H9 (cell line): ENCODE measurements at regions not wholly inside any gene's neighbourhood (a gene's known extent, or its start where the extent isn't known, plus 50 kb on each side); places are given as distances from the start of the nearest gene placed in this dataset.

Experiments
- DNase-seq: peaks from one replicate; pipeline ENCODE4 v3.0.0-alpha.2; 2017
- H2AFZ ChIP-seq: one replicate; pipeline ENCODE4 v1.6.1; 2013; ENCODE audit warnings: mild to moderate bottlenecking, low read length, control low read depth, moderate library complexity
- H2AK5ac ChIP-seq: 2 replicates; pipeline ENCODE4 v1.6.1; 2013; ENCODE audit warnings: low read length, control low read depth, mixed read lengths; ENCODE audit not compliant: insufficient read length
- H2BK120ac ChIP-seq: one replicate; pipeline ENCODE4 v1.6.1; 2013; ENCODE audit warnings: low read depth, mild to moderate bottlenecking, low read length, control low read depth, inconsistent platforms; ENCODE audit not compliant: poor library complexity, severe bottlenecking
- H2BK12ac ChIP-seq: 2 replicates; pipeline ENCODE4 v1.6.1; 2013; ENCODE audit warnings: low read length, control low read depth, mixed read lengths, low read depth; ENCODE audit not compliant: insufficient read length
- H2BK15ac ChIP-seq: 2 replicates; pipeline ENCODE4 v1.6.1; 2013; ENCODE audit warnings: low read depth, low read length, control low read depth
- H2BK20ac ChIP-seq: one replicate; pipeline ENCODE4 v1.6.1; 2013; ENCODE audit warnings: low read depth, mild to moderate bottlenecking, low read length, control low read depth, inconsistent platforms; ENCODE audit not compliant: poor library complexity, severe bottlenecking
- H2BK5ac ChIP-seq: 2 replicates; pipeline ENCODE4 v1.6.1; 2013; ENCODE audit warnings: low read length, control low read depth, mixed read lengths; ENCODE audit not compliant: insufficient read length
- H3K14ac ChIP-seq: 2 replicates; pipeline ENCODE4 v1.6.1; 2013; ENCODE audit warnings: low read length, control low read depth; ENCODE audit not compliant: insufficient read depth
- H3K18ac ChIP-seq: 2 replicates; pipeline ENCODE4 v1.6.1; 2013; ENCODE audit warnings: low read depth, mild to moderate bottlenecking, mixed read lengths, low read length, control low read depth; ENCODE audit not compliant: insufficient read length
- H3K23ac ChIP-seq: 2 replicates; pipeline ENCODE4 v1.6.1; 2013; ENCODE audit warnings: low read length, control low read depth, mixed read lengths, low read depth; ENCODE audit not compliant: insufficient read length
- H3K23me2 ChIP-seq: 2 replicates; pipeline ENCODE4 v1.6.1; 2013; ENCODE audit warnings: low read depth, mild to moderate bottlenecking, mixed read lengths, low read length, control low read depth; ENCODE audit not compliant: insufficient read length, poor library complexity, severe bottlenecking
- H3K27ac ChIP-seq: 2 replicates; pipeline ENCODE4 v1.5.1; 2013; ENCODE audit warnings: low read length, control low read depth, mixed read lengths, low read depth; ENCODE audit not compliant: insufficient read length
- H3K27me3 ChIP-seq: 2 replicates; pipeline ENCODE4 v1.6.1; 2013; ENCODE audit warnings: low read length, control low read depth, inconsistent platforms; ENCODE audit not compliant: insufficient read depth
- H3K4ac ChIP-seq: 2 replicates; pipeline ENCODE4 v1.6.1; 2013; ENCODE audit warnings: low read depth, mild to moderate bottlenecking, control low read depth, inconsistent platforms, low read length, moderate library complexity
- H3K4me1 ChIP-seq: 2 replicates; pipeline ENCODE4 v1.6.1; 2013; ENCODE audit warnings: low read length, control low read depth, inconsistent platforms; ENCODE audit not compliant: insufficient read depth
- H3K4me2 ChIP-seq: 2 replicates; pipeline ENCODE4 v1.6.1; 2013; ENCODE audit warnings: low read length, control low read depth, mixed read lengths; ENCODE audit not compliant: insufficient read length, insufficient read depth
- H3K56ac ChIP-seq: 2 replicates; pipeline ENCODE4 v1.6.1; 2013; ENCODE audit warnings: low read depth, mild to moderate bottlenecking, mixed read lengths, low read length, control low read depth; ENCODE audit not compliant: insufficient read length
- H3K79me1 ChIP-seq: 2 replicates; pipeline ENCODE4 v1.6.1; 2013; ENCODE audit warnings: low read depth, mild to moderate bottlenecking, moderate library complexity, low read length, control low read depth, inconsistent platforms; ENCODE audit not compliant: insufficient read depth, poor library complexity, severe bottlenecking
- H3K79me2 ChIP-seq: 2 replicates; pipeline ENCODE4 v1.6.1; 2013; ENCODE audit warnings: low read length, control low read depth, inconsistent platforms; ENCODE audit not compliant: insufficient read depth
- H3K9ac ChIP-seq: 2 replicates; pipeline ENCODE4 v1.6.1; 2013; ENCODE audit warnings: low read length, control low read depth, mixed read lengths; ENCODE audit not compliant: insufficient read length; ENCODE audit errors: extremely low read depth
- H3K9me3 ChIP-seq: one replicate; pipeline ENCODE4 v1.6.1; 2013; ENCODE audit warnings: low read depth, low read length, inconsistent platforms; ENCODE audit not compliant: control insufficient read depth
- H3T11ph ChIP-seq: one replicate; pipeline ENCODE4 v1.6.1; 2013; ENCODE audit warnings: mild to moderate bottlenecking, low read length, control low read depth, inconsistent platforms
- H4K20me1 ChIP-seq: one replicate; pipeline ENCODE4 v1.6.1; 2013; ENCODE audit not compliant: control insufficient read depth, insufficient read length, insufficient read depth
- H4K5ac ChIP-seq: 2 replicates; pipeline ENCODE4 v1.6.1; 2013; ENCODE audit warnings: low read depth, mild to moderate bottlenecking, mixed read lengths, low read length, control low read depth; ENCODE audit not compliant: insufficient read length
- H4K8ac ChIP-seq: replicated peaks from 2 replicates; pipeline ENCODE4 v1.6.1; 2013; ENCODE audit warnings: low read length, control low read depth, mixed read lengths, low read depth; ENCODE audit not compliant: insufficient read length
- H4K91ac ChIP-seq: 2 replicates; pipeline ENCODE4 v1.6.1; 2013; ENCODE audit warnings: low read depth, mild to moderate bottlenecking, moderate library complexity, mixed read lengths, low read length, control low read depth; ENCODE audit not compliant: insufficient read length
- H3K27ac Mint-ChIP-seq, 3 experiments: 2 replicates in 2 of 3; 3 replicates in 1 of 3; pipeline ENCODE4 v1.8.0; 2020 to 2021; ENCODE audit warnings: mixed read lengths in 3 of 3, mild to moderate bottlenecking in 1 of 3, moderate library complexity in 1 of 3
- H3K27me3 Mint-ChIP-seq: 2 replicates; pipeline ENCODE4 v1.8.0; 2021; ENCODE audit warnings: low read depth, mild to moderate bottlenecking, moderate library complexity, mixed read lengths
- H3K36me3 Mint-ChIP-seq, 3 experiments: 2 replicates in 2 of 3; 3 replicates in 1 of 3; pipeline ENCODE4 v1.8.0; 2020 to 2021; ENCODE audit warnings: low read depth in 3 of 3, mixed read lengths in 3 of 3; ENCODE audit not compliant: insufficient read depth in 1 of 3
- H3K4me1 Mint-ChIP-seq, 2 experiments: 2 replicates each; pipeline ENCODE4 v1.8.0; 2020; ENCODE audit warnings: mixed read lengths in 2 of 2
- H3K4me3 Mint-ChIP-seq, 2 experiments: 2 replicates in 1 of 2; 3 replicates in 1 of 2; pipeline ENCODE4 v1.8.0; 2020 to 2021; ENCODE audit warnings: mild to moderate bottlenecking in 2 of 2, mixed read lengths in 2 of 2, moderate library complexity in 1 of 2
- H3K9me3 Mint-ChIP-seq, 2 experiments: 2 replicates in 1 of 2; 3 replicates in 1 of 2; pipeline ENCODE4 v1.8.0; 2020; ENCODE audit warnings: mild to moderate bottlenecking in 2 of 2, mixed read lengths in 2 of 2, moderate library complexity in 1 of 2
- CTCF ChIP-seq: fragments of 200-600 bp; sonication (generic); conservative IDR thresholded peaks from 3 replicates; pipeline ENCODE4 v1.8.0; 2021; ENCODE audit warnings: antibody characterized with exemption, mild to moderate bottlenecking
- WGBS: extraction: QIAGEN DNeasy Blood & Tissue Kit; methylation state at CpG from one replicate; pipeline ENCODE4 v1.1.7; 2013; ENCODE audit warnings: missing lambda C conversion rate, low lambda C conversion rate, mixed read lengths; ENCODE audit not compliant: insufficient read length; ENCODE audit errors: extremely low coverage; 5-methylcytosine and 5-hydroxymethylcytosine counted together

DNA sequence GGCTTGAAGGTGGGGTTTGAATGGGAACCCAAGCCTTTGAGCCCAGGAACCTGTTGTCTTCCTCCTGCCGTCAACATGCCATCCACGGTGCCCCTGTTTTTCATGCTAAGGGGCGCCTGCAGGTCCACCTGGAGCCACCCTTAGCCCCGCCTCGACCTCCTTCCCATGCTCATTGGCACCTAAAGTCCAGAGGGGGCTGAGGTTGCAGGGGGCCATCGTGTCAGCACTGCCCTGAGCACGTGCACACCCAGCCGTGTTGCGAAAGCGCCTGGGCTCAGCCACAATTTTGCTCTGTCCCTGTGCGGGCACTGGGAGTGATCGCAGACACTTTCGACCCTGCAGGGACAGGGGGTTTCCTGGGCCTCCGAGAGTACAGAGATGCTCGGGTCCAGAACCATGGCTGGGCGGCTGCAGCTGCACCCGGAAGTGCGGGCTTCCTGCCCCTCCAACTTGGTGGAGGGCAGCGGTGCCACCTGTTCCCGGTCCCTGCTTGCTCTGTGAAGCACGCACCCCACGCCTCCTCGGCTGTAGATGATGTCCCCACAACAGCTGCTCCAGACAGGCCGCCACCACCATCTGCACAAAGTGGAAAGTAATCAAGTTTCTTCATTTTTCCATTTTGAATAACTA lies 454.7 kb downstream of the CDH8 start:
- Histone ChIP-seq H3K27me3 (no peaks in the 10 kb centered on the region), H4K20me1 (no peaks in the 10 kb centered on the region), H3K23ac (no peak overlapping the region), H3K4me2 (no peak overlapping the region), H3T11ph (no peak overlapping the region), H4K5ac (no peak overlapping the region), H2AK5ac (no peak overlapping the region), H3K4ac (no peak overlapping the region), H3K23me2 (no peaks in the 10 kb centered on the region), H2BK5ac (no peak overlapping the region), H3K4me1 (no peaks in the 10 kb centered on the region), H2BK15ac (no peak overlapping the region), H2BK12ac (no peak overlapping the region), H3K18ac (no peak overlapping the region), H2BK120ac (no peak overlapping the region), H2AFZ (no peak overlapping the region), H3K79me1 (no peaks in the 10 kb centered on the region), H3K14ac (no peak overlapping the region), H4K91ac (no peak overlapping the region), H3K56ac (no peak overlapping the region), H3K9me3 (no peaks in the 10 kb centered on the region), H3K79me2 (no peaks in the 10 kb centered on the region; the same call in 1 of the 2 replicates), H3K9ac (no peak overlapping the region), H4K8ac (no peak overlapping the region), H3K27ac (no peak overlapping the region), H2BK20ac (no peak overlapping the region)
- H3K4me3 Mint-ChIP-seq: no peak overlapping the region
- no peaks in the 10 kb centered on the region for H3K9me3 Mint-ChIP-seq
- no peak for DNase-seq
- no peaks in the 10 kb centered on the region for H3K4me1 Mint-ChIP-seq
- H3K36me3 Mint-ChIP-seq: no peaks in the 10 kb centered on the region
- TF ChIP-seq CTCF: no peak
- no peaks in the 10 kb centered on the region for H3K27me3 Mint-ChIP-seq
- H3K27ac Mint-ChIP-seq: no peak overlapping the region
- no CpG with 5 or more reads among the region's 24 CpGs for WGBS
